Neural cell (in vitro differentiated cells): ENCODE measurements at regions not wholly inside any gene's neighbourhood (a gene's known extent, or its start where the extent isn't known, plus 50 kb on each side); places are given as distances from the start of the nearest gene placed in this dataset.
"Not testable (repeated sequence)": the region's sequence is repeated elsewhere in the genome, so short reads cannot be mapped to it uniquely, and the experiment has no call there.

Source experiments
- CTCF ChIP-seq: fragments of 450-650 bp; IDR thresholded peaks from 2 replicates; pipeline ENCODE4 v1.5.1; 2014; ENCODE audit warnings: antibody characterized with exemption, mild to moderate bottlenecking, moderate library complexity; ENCODE audit not compliant: poor library complexity, severe bottlenecking
- EP300 ChIP-seq: fragments of 450-650 bp; conservative IDR thresholded peaks from 2 replicates; pipeline ENCODE4 v1.6.1; 2014; ENCODE audit warnings: antibody characterized with exemption, mild to moderate bottlenecking, moderate library complexity; ENCODE audit not compliant: poor library complexity, severe bottlenecking
- EZH2 ChIP-seq: fragments of 200-600, 300-800 bp; shearing (Covaris generic), sonication (generic); IDR thresholded peaks from 2 replicates; pipeline ENCODE4 v1.6.1; 2014; ENCODE audit warnings: antibody characterized with exemption, low read length, borderline replicate concordance, mild to moderate bottlenecking; ENCODE audit not compliant: insufficient read depth, poor library complexity, severe bottlenecking
- MXI1 ChIP-seq: fragments of 450-650 bp; conservative IDR thresholded peaks from 2 replicates; pipeline ENCODE4 v1.6.1; 2014; ENCODE audit warnings: antibody characterized with exemption, mild to moderate bottlenecking; ENCODE audit not compliant: poor library complexity, severe bottlenecking
- POLR2AphosphoS5 ChIP-seq: IDR thresholded peaks from 2 replicates; pipeline ENCODE4 v1.6.1; 2012
- RAD21 ChIP-seq: fragments of 450-650 bp; conservative IDR thresholded peaks from 2 replicates; pipeline ENCODE4 v1.6.1; 2014; ENCODE audit warnings: antibody characterized with exemption, mild to moderate bottlenecking, moderate library complexity
- REST ChIP-seq: IDR thresholded peaks from 2 replicates; pipeline ENCODE4 v1.6.1; 2012; ENCODE audit warnings: borderline replicate concordance
- SMC3 ChIP-seq: fragments of 450-650 bp; conservative IDR thresholded peaks from 2 replicates; pipeline ENCODE4 v1.6.1; 2014; ENCODE audit warnings: antibody characterized with exemption, mild to moderate bottlenecking, moderate library complexity; ENCODE audit not compliant: poor library complexity
- TAF1 ChIP-seq: IDR thresholded peaks from 2 replicates; pipeline ENCODE4 v1.6.1; 2012; ENCODE audit warnings: low read depth

DNA sequence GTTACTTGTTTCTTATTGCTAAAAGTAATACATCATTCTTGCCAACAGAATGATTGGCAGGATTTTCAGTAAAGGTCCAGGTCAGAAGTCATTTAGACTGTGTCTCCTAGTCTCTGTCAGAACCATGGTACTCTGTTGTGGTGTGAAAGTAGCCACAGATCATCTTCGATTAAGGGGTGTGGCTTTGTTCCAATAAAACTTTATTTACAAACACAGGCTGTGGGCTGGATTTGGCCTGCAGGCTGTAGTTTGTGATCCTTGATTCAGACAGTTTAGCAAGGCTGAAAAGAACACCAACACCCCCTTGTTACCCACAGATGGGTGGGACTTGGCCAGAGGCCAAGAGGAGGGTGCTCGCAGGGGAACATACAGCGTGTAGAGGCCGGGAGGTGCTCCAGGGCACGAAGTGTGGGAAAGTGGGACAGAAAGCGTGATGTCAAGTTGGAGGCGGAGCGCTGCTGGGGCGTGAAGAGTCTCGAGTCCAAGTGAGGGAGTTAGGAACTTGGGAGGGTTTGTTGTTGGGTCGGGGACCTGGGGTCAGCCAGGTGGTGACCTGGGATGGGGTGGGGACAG, 117.3 kb upstream of the ALDH3B2 start:
- not testable (repeated sequence) for TF ChIP-seq CTCF, EZH2, REST, POLR2AphosphoS5, MXI1, RAD21, TAF1, SMC3, EP300
